Tibial nerve (tissue), 4 donors: ENCODE measurements at regions not wholly inside any gene's neighbourhood (a gene's known extent, or its start where the extent isn't known, plus 50 kb on each side); places are given as distances from the start of the nearest gene placed in this dataset.

Source experiments
- DNase-seq, 2 donors: peaks; one replicate each; pipeline ENCODE4 v3.0.0-alpha.2; 2019; ENCODE audit warnings: low spot score in 2 of 2
- H3K27ac ChIP-seq, 4 donors: fragments of 200-600 bp; sonication (generic) in 3 of 4; one replicate each; pipeline ENCODE4 v1.5.1; 2017 to 2019; ENCODE audit warnings: mild to moderate bottlenecking in 1 of 4
- H3K27me3 ChIP-seq, 2 donors: fragments of 200-600 bp; sonication (generic) in 1 of 2; one replicate each; pipeline versions ENCODE4 v1.5.1 to v1.6.0; 2017 to 2019
- H3K36me3 ChIP-seq, 3 donors: fragments of 200-600 bp; sonication (generic); one replicate each; pipeline ENCODE4 v1.5.1; 2018 to 2019
- H3K4me1 ChIP-seq, 4 donors: fragments of 200-600 bp; sonication (generic) in 3 of 4; one replicate each; pipeline ENCODE4 v1.5.1; 2017 to 2019
- H3K4me3 ChIP-seq, 4 donors: fragments of 200-600 bp; sonication (generic) in 3 of 4; one replicate each; pipeline ENCODE4 v1.5.1; 2017 to 2019; ENCODE audit warnings: mild to moderate bottlenecking in 1 of 4, moderate library complexity in 1 of 4
- H3K9me3 ChIP-seq, 4 donors: fragments of 200-600 bp; sonication (generic) in 3 of 4; one replicate each; pipeline ENCODE4 v1.5.1; 2017 to 2019
- EP300 ChIP-seq, 2 donors: sonication (generic); formaldehyde crosslinking; IDR thresholded peaks; one replicate each; pipeline ENCODE4 v1.6.1; 2017; ENCODE audit warnings: antibody characterized with exemption in 2 of 2, mild to moderate bottlenecking in 1 of 2
- POLR2A ChIP-seq, 2 donors: fragments of 450-650 bp; IDR thresholded peaks; one replicate each; pipeline ENCODE4 v1.6.1; 2017; ENCODE audit warnings: antibody characterized with exemption in 2 of 2, mild to moderate bottlenecking in 2 of 2, moderate library complexity in 2 of 2
- whole genome bisulfite sequencing, 2 donors: methylation state at CpG; one replicate each; pipeline ENCODE4 v1.1.5; 2018; 5-methylcytosine and 5-hydroxymethylcytosine counted together
- TF ChIP-seq, protein P1 (sequence below), 5 experiments: fragments of 200-600 bp in 3 of 5; fragments of 450-650 bp in 2 of 5; sonication (generic) in 3 of 5; IDR thresholded peaks; one replicate each; pipeline ENCODE4 v1.5.1; 2016 to 2019; ENCODE audit warnings: antibody characterized with exemption in 5 of 5, mild to moderate bottlenecking in 3 of 5, moderate library complexity in 2 of 5

DNA sequence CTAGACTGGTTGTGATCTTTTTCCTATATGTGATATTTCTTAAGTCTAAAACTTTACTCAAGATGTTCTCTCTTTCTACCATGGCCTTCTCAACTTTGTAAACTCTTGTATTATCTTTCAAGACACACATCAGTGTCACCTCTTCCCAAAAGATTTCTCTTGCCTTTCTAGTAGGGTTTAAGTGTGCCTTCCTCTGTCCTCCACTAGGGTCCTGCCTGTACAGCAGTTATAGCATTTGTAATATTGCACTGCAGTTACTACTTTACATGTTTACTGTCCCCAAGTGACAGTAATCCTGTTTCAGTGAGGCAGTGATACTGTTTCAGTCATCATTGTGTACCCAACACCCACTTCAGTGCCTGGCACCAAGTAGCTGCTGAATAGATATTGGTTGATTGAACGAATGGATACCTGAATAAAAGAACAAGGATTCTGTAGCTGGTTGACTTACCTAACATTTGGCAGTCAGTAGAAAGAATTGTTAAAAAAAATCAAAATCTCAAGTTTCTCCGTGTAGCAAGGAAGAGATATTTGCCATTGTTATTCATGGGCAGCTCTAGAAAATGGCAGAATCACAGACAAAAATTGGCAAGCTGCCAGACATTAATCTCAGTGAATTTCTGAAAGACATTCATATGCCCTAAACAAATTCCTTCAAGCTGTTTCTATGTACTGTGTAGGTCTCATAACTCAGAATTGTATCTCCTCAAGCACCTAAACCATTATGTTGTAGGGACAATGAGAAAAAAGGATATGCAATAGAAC lies 79.4 kb downstream of the RBMXL2 start:
- no peak overlapping the region for H3K4me3 ChIP-seq
- no peaks in the 10 kb centered on the region for H3K27me3 ChIP-seq
- no peaks in the 10 kb centered on the region for H3K4me1 ChIP-seq
- DNase-seq, result no peak
- H3K27ac ChIP-seq, result no peak overlapping the region
- H3K36me3 ChIP-seq, result no peaks in the 10 kb centered on the region
- no peaks in the 10 kb centered on the region for H3K9me3 ChIP-seq
- WGBS, 2 donors, result 49 to 61% methylated on average over 2 of the region's 2 CpGs
- TF ChIP-seq POLR2A (IDR thresholded peaks at IDR 0.05) (no peak), EP300 (IDR thresholded peaks at IDR 0.05) (no peak)
- TF ChIP-seq, protein P1, sequence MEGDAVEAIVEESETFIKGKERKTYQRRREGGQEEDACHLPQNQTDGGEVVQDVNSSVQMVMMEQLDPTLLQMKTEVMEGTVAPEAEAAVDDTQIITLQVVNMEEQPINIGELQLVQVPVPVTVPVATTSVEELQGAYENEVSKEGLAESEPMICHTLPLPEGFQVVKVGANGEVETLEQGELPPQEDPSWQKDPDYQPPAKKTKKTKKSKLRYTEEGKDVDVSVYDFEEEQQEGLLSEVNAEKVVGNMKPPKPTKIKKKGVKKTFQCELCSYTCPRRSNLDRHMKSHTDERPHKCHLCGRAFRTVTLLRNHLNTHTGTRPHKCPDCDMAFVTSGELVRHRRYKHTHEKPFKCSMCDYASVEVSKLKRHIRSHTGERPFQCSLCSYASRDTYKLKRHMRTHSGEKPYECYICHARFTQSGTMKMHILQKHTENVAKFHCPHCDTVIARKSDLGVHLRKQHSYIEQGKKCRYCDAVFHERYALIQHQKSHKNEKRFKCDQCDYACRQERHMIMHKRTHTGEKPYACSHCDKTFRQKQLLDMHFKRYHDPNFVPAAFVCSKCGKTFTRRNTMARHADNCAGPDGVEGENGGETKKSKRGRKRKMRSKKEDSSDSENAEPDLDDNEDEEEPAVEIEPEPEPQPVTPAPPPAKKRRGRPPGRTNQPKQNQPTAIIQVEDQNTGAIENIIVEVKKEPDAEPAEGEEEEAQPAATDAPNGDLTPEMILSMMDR (IDR thresholded peaks at IDR 0.05), result no peak

DNA sequence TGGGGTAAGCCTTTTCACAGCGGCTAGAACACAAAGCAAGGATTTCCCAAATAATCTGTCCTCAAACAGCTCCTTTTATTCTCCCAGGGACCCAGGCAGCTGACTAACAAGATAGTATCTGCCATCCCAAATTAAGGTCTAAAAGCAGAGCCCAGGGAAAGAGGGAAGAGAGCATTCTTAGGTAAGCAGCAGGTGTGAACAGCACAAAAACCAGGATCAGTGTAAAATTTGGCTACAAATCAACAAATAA lies 79.9 kb downstream of the RBMXL2 start:
- 79 to 83% methylated on average over 1 of the region's 1 CpG for WGBS, 2 donors
- no peak overlapping the region for H3K4me3 ChIP-seq
- H3K27ac ChIP-seq, result no peak overlapping the region
- H3K9me3 ChIP-seq, result no peaks in the 10 kb centered on the region
- no peaks in the 10 kb centered on the region for H3K4me1 ChIP-seq
- TF ChIP-seq, protein P1 (IDR thresholded peaks at IDR 0.05), result no peak
- TF ChIP-seq POLR2A (IDR thresholded peaks at IDR 0.05), result no peak
- no peak for TF ChIP-seq EP300 (IDR thresholded peaks at IDR 0.05)
- no peaks in the 10 kb centered on the region for H3K27me3 ChIP-seq
- no peaks in the 10 kb centered on the region for H3K36me3 ChIP-seq
- DNase-seq, result no peak

DNA sequence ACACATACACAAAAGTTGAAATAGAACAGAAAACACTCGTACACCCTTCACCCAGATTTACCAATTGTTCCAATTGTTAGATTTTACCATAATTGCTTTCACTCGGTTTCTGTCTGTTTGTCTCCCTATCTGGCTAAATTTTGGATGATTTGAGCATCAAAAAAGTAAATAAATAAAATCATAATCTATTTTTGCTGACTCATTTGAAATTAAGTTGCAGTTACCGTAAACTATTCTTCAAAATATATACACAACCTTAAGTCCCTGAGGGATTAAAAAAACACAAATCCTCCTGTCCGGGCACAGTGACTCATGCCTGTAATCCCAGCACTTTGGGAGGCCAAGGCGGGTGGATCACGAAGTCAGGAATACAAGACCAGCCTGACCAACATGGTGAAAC lies 81.3 kb upstream of the SYT9 start:
- H3K4me3 ChIP-seq, result no peak overlapping the region
- no peak for TF ChIP-seq POLR2A (IDR thresholded peaks at IDR 0.05)
- TF ChIP-seq EP300 (IDR thresholded peaks at IDR 0.05), result no peak
- TF ChIP-seq, protein P1 (IDR thresholded peaks at IDR 0.05), result no peak
- no peak for DNase-seq
- no peaks in the 10 kb centered on the region for H3K27me3 ChIP-seq
- H3K36me3 ChIP-seq, result no peaks in the 10 kb centered on the region
- no peaks in the 10 kb centered on the region for H3K9me3 ChIP-seq
- no peaks in the 10 kb centered on the region for H3K4me1 ChIP-seq
- WGBS, 2 donors, result 75 to 78% methylated on average over 6 of the region's 6 CpGs
- H3K27ac ChIP-seq, result no peak overlapping the region

DNA sequence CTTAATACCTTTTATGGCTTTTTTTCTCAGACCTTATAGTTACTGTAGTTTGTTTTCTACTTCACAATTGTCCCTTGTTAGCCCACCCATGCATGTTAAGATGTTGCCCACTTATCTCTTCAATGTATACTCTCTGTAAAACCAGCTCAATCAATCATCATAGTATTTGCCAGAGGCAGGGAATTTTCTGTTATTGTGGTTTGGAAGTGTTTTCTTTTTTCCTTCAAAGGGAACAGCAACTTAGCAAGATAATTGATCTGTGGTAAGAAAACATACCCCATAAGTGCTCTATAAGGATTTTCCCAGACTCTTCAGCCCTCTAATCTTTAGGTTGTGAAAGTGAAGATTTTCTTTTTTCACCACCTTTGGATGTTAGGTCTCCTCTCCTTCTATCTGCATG lies 76.7 kb upstream of the SYT9 start:
- Histone ChIP-seq H3K4me1 (no peaks in the 10 kb centered on the region), H3K4me3 (no peak overlapping the region), H3K36me3 (no peaks in the 10 kb centered on the region), H3K27me3 (no peaks in the 10 kb centered on the region), H3K27ac (no peak overlapping the region), H3K9me3 (no peaks in the 10 kb centered on the region)
- no peak for DNase-seq
- no peak for TF ChIP-seq POLR2A (IDR thresholded peaks at IDR 0.05)
- no peak for TF ChIP-seq EP300 (IDR thresholded peaks at IDR 0.05)
- TF ChIP-seq, protein P1 (IDR thresholded peaks at IDR 0.05), result no peak

DNA sequence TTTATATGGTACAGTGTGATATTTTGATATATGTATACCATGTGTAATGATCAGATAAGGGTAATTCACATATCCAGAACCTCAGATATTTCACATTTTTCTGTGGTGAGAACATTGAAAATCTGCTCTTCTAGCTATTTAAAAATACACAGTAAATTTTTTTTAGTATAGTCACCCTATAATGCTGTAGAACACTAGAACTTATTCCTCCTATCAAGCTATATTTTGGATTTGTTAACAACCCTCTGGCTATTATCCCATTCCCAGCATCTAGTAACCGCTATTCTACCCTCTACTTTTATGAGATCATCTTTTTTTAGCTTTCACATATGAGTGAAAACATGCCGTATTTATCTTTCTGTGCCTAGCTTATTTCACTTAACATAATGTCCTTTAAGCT lies 65.5 kb upstream of the SYT9 start:
- Histone ChIP-seq H3K36me3 (no peaks in the 10 kb centered on the region), H3K27me3 (no peaks in the 10 kb centered on the region), H3K4me3 (no peak overlapping the region), H3K27ac (no peak overlapping the region), H3K4me1 (no peaks in the 10 kb centered on the region), H3K9me3 (peaks cover 0 to 19% (median 1%) of the 10 kb centered on the region in 4 donors)
- WGBS, 2 donors, result 66 to 81% methylated on average over 2 of the region's 2 CpGs
- TF ChIP-seq POLR2A (IDR thresholded peaks at IDR 0.05) (no peak), EP300 (IDR thresholded peaks at IDR 0.05) (no peak)
- TF ChIP-seq, protein P1 (IDR thresholded peaks at IDR 0.05), result no peak
- DNase-seq, result no peak
